ENCODE measurements at regions not wholly inside any gene's neighbourhood (a gene's known extent, or its start where the extent isn't known, plus 50 kb on each side); places are given as distances from the start of the nearest gene placed in this dataset.

GRCh38 chr2:107627164-107627563 is 199.5 kb upstream of the RGPD4 start:
- TF ChIP-seq CTCF (IDR thresholded peaks at IDR 0.05): no peak
- no peak overlapping the region for H3K4me3 ChIP-seq
- no peaks in the 10 kb centered on the region for H3K36me3 ChIP-seq (ENCODE audit: insufficient read depth in 1 of 2, low read depth in 1 of 2)
- H3K4me1 ChIP-seq: no peaks in the 10 kb centered on the region
- intact Hi-C loops (cut with DNase I): no loop called here
- WGBS, 3 donors: 61 to 84% (median 69%) methylated on average over 1 of the region's 1 CpG
- H3K27ac ChIP-seq: no peak overlapping the region
- peaks cover 15% of the 10 kb centered on the region for H3K9me3 ChIP-seq
- DNase-seq: no peak
- H3K27me3 ChIP-seq (ENCODE audit: insufficient read depth in 3 of 3, low read length in 2 of 3): no peaks in the 10 kb centered on the region
- no peak for ATAC-seq

- WGBS, 3 donors: 89 to 94% (median 94%) methylated on average over 3 of the region's 3 CpGs
Measured at GRCh38 chr2:107627926-107628325, 198.8 kb upstream of the RGPD4 start.

GRCh38 chr2:107633580-107634147 is 193.0 kb upstream of the RGPD4 start:
- ATAC-seq (no peak), DNase-seq (no peak)
- no peak for TF ChIP-seq CTCF (IDR thresholded peaks at IDR 0.05)
- no peaks in the 10 kb centered on the region for H3K36me3 ChIP-seq (ENCODE audit: insufficient read depth in 1 of 2, low read depth in 1 of 2)
- peaks cover 14% of the 10 kb centered on the region for H3K9me3 ChIP-seq
- no peak overlapping the region for H3K27ac ChIP-seq
- WGBS, 3 donors: 71 to 82% (median 81%) methylated on average over 3 of the region's 3 CpGs
- intact Hi-C loops (cut with DNase I): no loop called here
- H3K27me3 ChIP-seq (ENCODE audit: insufficient read depth in 3 of 3, low read length in 2 of 3): no peaks in the 10 kb centered on the region
- H3K4me3 ChIP-seq: no peak overlapping the region
- no peaks in the 10 kb centered on the region for H3K4me1 ChIP-seq

More at GRCh38 chr2:107627926-107628325, 198.8 kb upstream of the RGPD4 start:
- no peak for TF ChIP-seq CTCF (IDR thresholded peaks at IDR 0.05)
- intact Hi-C loops (cut with DNase I): no loop called here
- H3K27me3 ChIP-seq (ENCODE audit: insufficient read depth in 3 of 3, low read length in 2 of 3): no peaks in the 10 kb centered on the region
- DNase-seq (no peak), ATAC-seq (no peak)
- peaks cover 15% of the 10 kb centered on the region for H3K9me3 ChIP-seq
- no peak overlapping the region for H3K27ac ChIP-seq
- H3K4me3 ChIP-seq: no peak overlapping the region
- H3K4me1 ChIP-seq: no peaks in the 10 kb centered on the region
- H3K36me3 ChIP-seq (ENCODE audit: insufficient read depth in 1 of 2, low read depth in 1 of 2): no peaks in the 10 kb centered on the region

- Histone ChIP-seq H3K27me3 (ENCODE audit: insufficient read depth in 3 of 3, low read length in 2 of 3) (no peaks in the 10 kb centered on the region), H3K36me3 (ENCODE audit: insufficient read depth in 1 of 2, low read depth in 1 of 2) (no peaks in the 10 kb centered on the region), H3K9me3 (peaks cover 14% of the 10 kb centered on the region), H3K4me1 (no peaks in the 10 kb centered on the region), H3K27ac (no peak overlapping the region), H3K4me3 (no peak overlapping the region)
- no peak for TF ChIP-seq CTCF (IDR thresholded peaks at IDR 0.05)
- no peak for DNase-seq
- WGBS, 3 donors: 92 to 97% (median 95%) methylated on average over 1 of the region's 1 CpG
- intact Hi-C loops (cut with DNase I): no loop called here
- ATAC-seq: no peak
Measured at GRCh38 chr2:107634172-107634571, 192.5 kb upstream of the RGPD4 start.

GRCh38 chr2:107635883-107636282 is 190.8 kb upstream of the RGPD4 start:
- H3K36me3 ChIP-seq (ENCODE audit: insufficient read depth in 1 of 2, low read depth in 1 of 2): no peaks in the 10 kb centered on the region
- DNase-seq (no peak), ATAC-seq (no peak)
- TF ChIP-seq CTCF (IDR thresholded peaks at IDR 0.05): no peak
- H3K9me3 ChIP-seq: peaks cover 14% of the 10 kb centered on the region
- intact Hi-C loops (cut with DNase I): no loop called here
- 73 to 83% (median 79%) methylated on average over 3 of the region's 3 CpGs for WGBS, 3 donors
- H3K27me3 ChIP-seq (ENCODE audit: insufficient read depth in 3 of 3, low read length in 2 of 3): no peaks in the 10 kb centered on the region
- H3K4me3 ChIP-seq: no peak overlapping the region
- no peaks in the 10 kb centered on the region for H3K4me1 ChIP-seq
- no peak overlapping the region for H3K27ac ChIP-seq

All from psoas muscle (tissue), 7 donors.